Activated naive CD4-positive, alpha-beta T cell treated with anti-CD3 and anti-CD28 coated beads, Interleukin-2, amount 50 U/mL, for 72 hours (primary cell): ENCODE measurements at regions not wholly inside any gene's neighbourhood (a gene's known extent, or its start where the extent isn't known, plus 50 kb on each side); places are given as distances from the start of the nearest gene placed in this dataset.

ENCODE experiments used
- ATAC-seq, 2 donors: fragments of 150-1000 bp; cut with Tn5 transposase; 2 replicates each; pipeline ENCODE4 v1.10.0; 2021; ENCODE audit warnings: mild to moderate bottlenecking in 2 of 2, moderate library complexity in 2 of 2
- DNase-seq, 2 donors: peaks; one replicate each; pipeline ENCODE4 v3.0.0; 2021 to 2022; ENCODE audit warnings: low spot score in 2 of 2
- H3K27ac Mint-ChIP-seq, 2 donors: one replicate each; pipeline ENCODE4 v1.8.0; 2022; ENCODE audit warnings: mild to moderate bottlenecking in 2 of 2, mixed read lengths in 2 of 2
- H3K36me3 Mint-ChIP-seq, 2 donors: one replicate each; pipeline ENCODE4 v1.8.0; 2022; ENCODE audit warnings: mixed read lengths in 2 of 2
- H3K9me3 Mint-ChIP-seq, 2 donors: one replicate each; pipeline ENCODE4 v1.8.0; 2022; ENCODE audit warnings: mixed read lengths in 2 of 2

DNA sequence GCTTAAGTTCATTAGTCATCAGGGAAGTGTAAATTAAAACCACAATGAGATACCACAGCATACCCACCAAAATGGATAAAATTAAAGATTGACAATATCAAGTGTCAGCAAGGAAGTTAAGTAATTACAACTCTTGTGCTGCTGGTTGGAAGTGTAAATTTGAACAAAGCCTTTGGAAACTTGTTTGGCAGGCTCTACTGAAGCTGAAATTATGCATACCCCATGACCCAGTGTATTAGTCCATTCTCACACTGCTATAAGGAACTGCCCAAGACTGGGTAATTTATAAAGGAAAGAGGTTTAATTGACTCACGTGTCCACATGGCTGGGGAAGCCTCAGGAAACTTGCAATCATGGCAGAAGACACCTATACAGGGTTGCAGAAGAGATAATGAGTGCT is 196.1 kb downstream of the PDCD6IP start:
- Mint-ChIP-seq H3K36me3 (peaks cover 9 to 11% of the 10 kb centered on the region in 2 donors), H3K9me3 (peaks cover 4 to 26% of the 10 kb centered on the region in 2 donors), H3K27ac (no peak overlapping the region)
- DNase-seq (no peak), ATAC-seq (no peak)

DNA sequence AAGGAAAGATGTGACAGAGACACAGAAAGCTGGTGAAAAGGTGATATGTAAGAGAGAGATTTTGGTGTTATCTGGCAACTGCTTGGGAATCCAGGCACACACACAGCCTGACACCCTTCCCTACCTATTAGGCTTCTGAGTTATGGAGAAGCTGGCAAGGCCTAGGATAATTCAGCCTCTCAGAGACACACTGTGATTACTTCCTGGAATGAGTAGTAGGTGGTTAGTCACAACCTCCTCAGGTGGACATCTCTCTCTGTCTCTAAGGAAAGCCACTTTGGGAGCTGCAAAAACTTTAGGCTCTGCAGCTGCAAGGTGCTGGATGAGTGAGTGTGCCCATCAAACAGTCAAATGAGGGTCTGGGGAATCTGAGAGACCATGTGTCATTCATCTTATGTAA is 201.9 kb downstream of the PDCD6IP start:
- Mint-ChIP-seq H3K9me3 (peaks cover 0 to 10% of the 10 kb centered on the region in 2 donors), H3K27ac (no peak overlapping the region), H3K36me3 (peaks cover under 1 to 7% of the 10 kb centered on the region in 2 donors)
- DNase-seq (no peak), ATAC-seq (peak in 1 of 2 donors; percentile 28)

DNA sequence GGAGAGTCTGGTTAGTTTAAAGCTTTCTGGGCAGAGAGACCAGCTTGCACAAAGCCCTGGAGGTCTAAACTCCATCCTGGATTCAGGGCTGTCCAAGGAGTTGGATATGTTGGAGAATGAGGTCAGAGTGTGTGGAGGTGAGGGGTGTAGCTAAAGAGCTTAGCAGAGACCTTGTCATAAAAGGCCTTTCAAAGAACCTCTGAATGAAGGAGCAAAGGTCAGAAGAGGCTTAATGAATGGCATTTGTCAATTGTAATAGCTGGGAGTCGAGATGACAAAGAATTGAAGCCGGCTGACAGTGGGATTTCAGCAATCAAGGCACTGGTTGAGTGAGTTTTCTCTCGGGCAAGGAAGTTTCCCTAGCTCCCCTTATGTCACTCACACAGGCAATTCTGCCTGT is 202.6 kb downstream of the PDCD6IP start:
- no peak for ATAC-seq
- DNase-seq = no peak
- H3K27ac Mint-ChIP-seq = no peak overlapping the region
- H3K36me3 Mint-ChIP-seq = peaks cover 0 to 6% of the 10 kb centered on the region in 2 donors
- peaks cover 0 to 10% of the 10 kb centered on the region in 2 donors for H3K9me3 Mint-ChIP-seq

DNA sequence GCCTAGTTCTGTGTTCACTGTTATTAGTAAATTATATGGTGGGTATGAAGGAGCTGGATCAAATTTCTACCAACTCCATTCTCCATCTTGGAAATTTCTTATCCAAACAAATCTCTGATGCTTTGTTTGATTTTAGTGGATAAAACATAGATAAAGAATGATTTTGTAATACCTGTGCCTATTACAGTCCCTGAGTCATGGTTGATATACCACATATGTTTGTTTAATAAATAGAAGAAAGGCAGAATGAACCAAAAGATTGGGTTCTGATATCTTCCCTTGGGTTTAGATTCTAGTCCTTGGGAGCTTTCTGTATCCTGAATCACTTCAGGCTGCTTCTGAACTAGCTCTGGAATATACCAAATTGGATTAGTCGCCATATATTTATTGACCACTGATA is 203.6 kb downstream of the PDCD6IP start:
- Mint-ChIP-seq H3K36me3 (no peaks in the 10 kb centered on the region), H3K9me3 (peaks cover 0 to 4% of the 10 kb centered on the region in 2 donors), H3K27ac (no peak overlapping the region)
- DNase-seq (no peak), ATAC-seq (no peak)

DNA sequence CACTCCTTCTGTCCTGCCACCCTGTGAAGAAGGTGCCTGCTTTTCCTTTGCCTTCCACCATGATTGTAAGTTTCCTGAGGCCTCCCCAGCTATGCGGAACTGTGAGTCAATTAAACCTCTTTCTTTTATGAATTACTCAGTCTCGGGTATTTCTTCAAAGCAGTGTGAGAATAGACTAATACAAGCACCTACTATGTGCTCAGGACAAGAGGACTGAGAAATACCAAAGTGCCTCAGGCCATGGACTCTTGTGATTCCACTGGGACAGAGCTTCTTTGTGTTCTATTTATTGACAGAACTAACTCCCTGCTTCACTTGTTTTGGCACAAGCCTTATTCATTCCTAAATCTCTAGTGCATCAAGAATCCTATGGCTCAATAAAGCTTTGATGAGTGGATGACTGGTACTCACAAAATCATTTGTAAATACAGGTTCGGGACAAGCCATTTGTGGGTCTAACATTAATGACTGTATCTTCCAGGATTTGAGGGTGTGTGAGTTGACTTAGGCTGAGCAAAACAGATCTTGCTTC is 204.2 kb downstream of the PDCD6IP start:
- Mint-ChIP-seq H3K36me3 (no peaks in the 10 kb centered on the region), H3K27ac (no peak overlapping the region), H3K9me3 (peaks cover 0 to 4% of the 10 kb centered on the region in 2 donors)
- DNase-seq = no peak
- no peak for ATAC-seq

DNA sequence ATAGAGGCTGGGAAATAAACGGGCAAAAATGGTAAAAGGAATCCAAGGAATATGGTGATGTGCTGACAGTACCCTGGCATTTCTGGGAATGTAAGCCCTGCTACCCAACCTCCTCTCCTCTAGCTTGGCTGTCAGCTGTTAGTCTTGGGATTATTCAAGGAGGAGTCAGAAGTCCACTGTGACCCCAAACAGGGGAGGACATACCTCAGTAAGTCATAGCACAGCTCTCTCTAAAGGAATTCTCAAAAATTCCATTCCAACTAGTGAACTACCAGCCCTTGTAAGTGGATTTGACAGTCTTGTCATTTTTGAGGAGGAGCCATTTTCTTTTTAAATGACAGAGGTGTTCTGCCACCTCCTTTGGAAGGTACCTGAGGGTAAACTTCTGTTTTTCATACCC is 207.5 kb downstream of the PDCD6IP start:
- H3K27ac Mint-ChIP-seq = no peak overlapping the region
- no peaks in the 10 kb centered on the region for H3K36me3 Mint-ChIP-seq
- ATAC-seq = no peak
- no peak for DNase-seq
- peaks cover 0 to 3% of the 10 kb centered on the region in 2 donors for H3K9me3 Mint-ChIP-seq

DNA sequence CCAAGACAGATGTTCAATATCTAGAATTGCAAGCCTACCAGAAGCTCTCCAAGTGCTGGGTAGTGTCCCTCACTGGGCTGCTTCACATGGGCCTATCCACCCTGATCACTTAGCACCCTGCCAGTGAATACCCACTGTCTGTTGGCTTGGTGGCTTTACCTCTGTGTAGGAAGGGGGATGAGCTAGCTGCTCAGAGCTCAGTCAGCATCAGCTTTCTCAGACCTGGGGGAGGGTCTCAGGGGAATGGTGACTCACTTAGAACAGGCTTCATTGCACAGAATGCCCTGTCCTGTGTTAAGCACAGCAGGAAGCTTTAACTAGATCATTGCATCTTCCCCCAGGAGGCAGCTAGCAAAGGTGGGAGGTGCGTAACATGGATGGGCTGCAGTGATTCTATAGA is 209.8 kb downstream of the PDCD6IP start:
- H3K36me3 Mint-ChIP-seq = no peaks in the 10 kb centered on the region

DNA sequence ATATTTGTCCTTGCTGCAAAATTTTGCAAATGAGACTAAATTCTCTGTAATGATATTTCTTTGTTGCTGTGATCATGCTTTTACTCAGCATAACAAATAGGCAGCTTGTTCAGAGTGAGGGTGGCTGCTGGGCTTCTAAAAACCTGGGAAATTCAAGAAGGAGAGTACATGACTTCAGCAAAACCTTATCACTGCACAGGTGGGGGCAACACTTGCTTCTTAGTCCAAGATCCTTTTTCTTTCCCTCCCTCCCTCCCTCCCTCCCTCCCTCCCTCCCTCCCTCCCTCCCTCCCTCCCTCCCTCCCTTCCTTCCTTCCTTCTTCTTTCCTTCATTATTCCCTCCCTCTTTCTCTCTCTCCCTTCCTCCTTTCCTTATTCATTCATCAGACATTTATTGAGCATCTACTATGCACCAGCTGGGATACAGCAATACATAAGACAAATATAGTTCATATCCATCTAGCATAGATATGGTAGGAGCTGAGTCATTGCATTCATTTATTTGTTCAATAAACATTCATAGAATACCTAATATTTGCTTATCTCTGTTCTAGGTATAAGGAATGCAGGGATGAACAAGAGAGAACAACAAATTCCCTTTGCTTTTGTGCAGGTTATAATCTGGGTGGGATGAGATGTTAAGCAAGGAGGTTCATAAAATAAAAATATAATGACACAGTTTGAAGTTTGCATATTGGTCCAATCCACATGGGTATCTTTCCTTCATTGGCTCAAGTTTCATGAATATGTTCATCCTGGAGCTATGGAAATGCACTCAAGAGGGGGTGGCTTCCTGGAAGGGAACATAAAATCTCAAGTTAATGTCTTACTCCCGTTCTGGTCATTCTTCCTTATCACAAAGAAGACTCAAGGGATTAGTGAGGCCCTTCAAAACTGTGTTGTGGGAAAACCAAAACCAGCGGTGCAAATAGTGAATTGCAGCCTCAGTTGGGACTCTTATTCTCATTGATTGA is 210.7 kb downstream of the PDCD6IP start:
- no peak overlapping the region for H3K27ac Mint-ChIP-seq
- no peak for ATAC-seq
- no peaks in the 10 kb centered on the region for H3K36me3 Mint-ChIP-seq
- no peak for DNase-seq
- peaks cover 0 to 3% of the 10 kb centered on the region in 2 donors for H3K9me3 Mint-ChIP-seq

More for the DNA sequence above, 209.8 kb downstream of the PDCD6IP start:
- H3K27ac Mint-ChIP-seq = no peak overlapping the region
- ATAC-seq = no peak
- peaks cover 0 to 3% of the 10 kb centered on the region in 2 donors for H3K9me3 Mint-ChIP-seq
- DNase-seq = no peak

DNA sequence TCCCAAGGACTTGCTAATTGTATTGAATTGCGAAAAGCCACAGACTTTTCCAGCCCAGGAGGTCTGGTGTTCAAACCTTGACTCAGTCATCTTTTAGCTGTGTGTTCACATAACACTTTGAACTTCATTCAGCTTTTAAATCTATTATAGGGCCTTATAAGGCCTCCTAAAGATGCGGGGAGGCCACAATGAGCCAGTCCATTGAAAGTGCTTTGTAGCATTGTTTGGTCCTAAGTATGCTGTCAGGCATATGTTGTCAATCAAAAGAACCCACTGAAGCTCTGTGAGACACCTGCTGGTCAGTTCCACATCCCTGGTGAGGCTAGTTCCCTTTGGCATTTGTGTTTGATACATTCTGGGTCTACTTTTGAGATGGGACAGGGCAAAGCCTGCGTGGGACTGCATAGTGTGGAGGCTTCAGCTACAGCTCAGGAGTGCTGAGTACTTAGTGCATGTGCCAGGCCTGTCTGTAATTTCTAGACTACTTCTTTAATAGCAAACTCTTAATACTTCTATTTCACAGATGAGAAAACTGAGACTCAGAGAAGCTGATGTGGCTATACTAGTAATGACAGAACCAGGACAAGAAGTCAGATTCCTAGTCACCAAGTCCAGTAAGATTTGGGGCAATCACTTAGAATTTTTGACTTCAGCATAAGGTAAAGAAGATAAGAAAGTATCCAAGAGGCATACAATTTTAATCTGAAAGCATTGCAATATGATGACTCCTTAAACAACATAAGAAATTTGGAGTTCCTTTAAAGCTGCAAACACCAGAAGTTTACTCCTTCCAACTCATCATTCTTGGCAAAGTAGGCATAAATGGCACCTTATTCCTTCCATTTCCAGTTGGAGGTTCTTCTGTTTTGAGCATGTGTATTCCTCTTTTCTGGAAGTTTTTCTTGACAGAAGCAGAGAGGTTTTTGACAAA is 213.0 kb downstream of the PDCD6IP start:
- H3K36me3 Mint-ChIP-seq = no peaks in the 10 kb centered on the region
- H3K27ac Mint-ChIP-seq = no peak overlapping the region

DNA sequence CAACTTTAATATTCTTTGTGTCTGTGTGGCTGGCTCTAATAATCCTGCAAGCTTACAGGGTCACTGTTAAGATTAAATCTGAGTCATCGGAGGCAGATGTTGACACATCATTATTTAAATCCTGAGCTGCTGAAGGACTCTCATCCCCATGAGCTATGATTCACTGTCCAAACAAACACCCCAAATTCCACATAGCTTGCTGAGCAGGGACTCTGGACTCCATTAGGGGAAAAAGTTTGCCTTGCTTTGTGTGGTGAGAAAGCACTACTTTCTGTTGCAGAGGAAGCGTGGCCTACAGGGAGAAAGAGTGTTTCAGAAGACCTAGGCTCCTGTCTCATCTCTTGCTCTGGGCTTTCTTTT is 213.7 kb downstream of the PDCD6IP start:
- ATAC-seq (no peak), DNase-seq (no peak)
- Mint-ChIP-seq H3K36me3 (no peaks in the 10 kb centered on the region), H3K9me3 (peaks cover 0 to 3% of the 10 kb centered on the region in 2 donors), H3K27ac (no peak overlapping the region)

More for the DNA sequence above, 213.0 kb downstream of the PDCD6IP start:
- DNase-seq = no peak
- no peak for ATAC-seq
- peaks cover 0 to 3% of the 10 kb centered on the region in 2 donors for H3K9me3 Mint-ChIP-seq

DNA sequence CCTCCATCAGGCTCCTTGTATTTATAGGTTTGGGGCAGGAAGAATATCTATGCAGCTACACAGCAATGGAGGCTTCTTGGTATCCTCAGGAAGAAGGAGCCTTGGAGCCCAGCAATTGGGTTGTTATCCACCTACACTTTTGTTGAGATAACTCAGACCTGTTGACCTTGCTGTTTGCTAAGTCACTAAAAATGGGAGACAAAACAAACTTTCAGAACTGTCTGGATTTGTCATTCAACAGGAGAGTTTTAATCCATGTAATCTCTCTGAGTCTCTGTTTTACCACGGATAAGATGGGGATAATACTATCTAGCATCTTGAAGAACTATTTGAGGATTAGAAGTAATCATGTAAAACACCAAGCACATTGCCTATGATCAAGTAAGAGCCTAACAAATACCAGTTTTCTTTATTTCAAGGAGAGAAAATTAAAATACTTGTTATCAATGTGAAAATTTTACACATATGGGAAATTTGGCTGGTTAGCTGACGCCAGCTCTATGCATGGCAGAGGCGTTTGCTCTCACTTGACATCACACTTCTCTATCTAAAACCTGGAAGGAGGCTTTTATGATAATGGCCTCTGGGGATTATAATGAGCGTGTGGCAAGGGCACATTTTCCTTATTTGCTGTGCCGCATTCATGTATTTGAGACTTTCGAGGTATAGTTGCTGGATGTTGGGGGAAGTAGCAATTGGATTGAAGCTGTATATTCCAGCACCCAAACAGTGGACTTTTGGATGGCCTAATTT is 215.6 kb downstream of the PDCD6IP start:
- H3K27ac Mint-ChIP-seq = no peak overlapping the region
- H3K36me3 Mint-ChIP-seq = no peaks in the 10 kb centered on the region
- ATAC-seq = no peak
- no peak for DNase-seq
- peaks cover 0 to 3% of the 10 kb centered on the region in 2 donors for H3K9me3 Mint-ChIP-seq

DNA sequence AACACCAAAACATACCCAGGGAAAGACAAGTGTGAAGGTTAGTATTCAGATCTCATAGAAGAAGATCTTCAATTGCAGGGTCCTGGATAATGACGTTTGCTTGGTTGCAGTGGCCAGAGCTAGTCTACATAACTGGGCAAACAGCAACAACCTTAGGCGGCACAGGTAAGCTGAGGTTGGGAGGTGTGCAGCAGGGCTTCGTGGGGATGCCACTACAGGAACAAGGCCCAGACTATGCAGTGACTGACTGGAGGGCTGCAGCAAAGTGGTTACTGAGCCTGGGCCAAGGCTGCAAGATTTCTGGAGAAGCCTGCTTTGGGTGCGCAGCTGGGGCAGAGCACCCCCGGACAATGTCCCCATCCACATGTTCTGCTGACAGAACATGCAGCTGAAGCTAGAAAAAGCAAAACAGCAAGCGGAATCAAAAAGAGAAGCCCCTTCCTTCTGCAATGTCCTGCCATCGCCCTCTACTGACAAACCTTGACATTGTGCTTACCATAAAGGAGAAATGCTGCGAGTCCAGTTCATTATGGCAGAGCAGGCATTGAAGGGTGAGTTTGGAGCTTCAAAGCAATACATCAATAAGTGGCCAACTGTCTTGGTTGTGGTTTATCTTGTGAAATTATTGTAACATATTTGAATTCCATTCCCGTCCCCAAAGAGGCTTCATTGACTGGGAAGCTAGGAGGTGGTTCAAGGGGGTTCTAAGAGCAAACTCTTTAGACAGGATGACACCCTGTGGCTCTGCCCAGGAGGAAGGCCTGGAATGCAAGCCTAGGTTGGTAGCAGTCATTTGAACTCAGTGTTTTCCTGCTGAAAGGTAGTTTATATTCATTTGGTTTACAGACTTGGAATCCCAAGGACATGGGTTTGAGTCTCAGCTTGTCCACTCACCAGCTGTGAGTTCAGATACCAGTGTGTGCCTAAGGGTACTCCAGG is 217.0 kb downstream of the PDCD6IP start:
- ATAC-seq = no peak
- Mint-ChIP-seq H3K36me3 (no peaks in the 10 kb centered on the region), H3K27ac (peak overlapping the region in 1 of 2 donors; percentile 50), H3K9me3 (peaks cover 0 to 4% of the 10 kb centered on the region in 2 donors)
- DNase-seq = no peak

DNA sequence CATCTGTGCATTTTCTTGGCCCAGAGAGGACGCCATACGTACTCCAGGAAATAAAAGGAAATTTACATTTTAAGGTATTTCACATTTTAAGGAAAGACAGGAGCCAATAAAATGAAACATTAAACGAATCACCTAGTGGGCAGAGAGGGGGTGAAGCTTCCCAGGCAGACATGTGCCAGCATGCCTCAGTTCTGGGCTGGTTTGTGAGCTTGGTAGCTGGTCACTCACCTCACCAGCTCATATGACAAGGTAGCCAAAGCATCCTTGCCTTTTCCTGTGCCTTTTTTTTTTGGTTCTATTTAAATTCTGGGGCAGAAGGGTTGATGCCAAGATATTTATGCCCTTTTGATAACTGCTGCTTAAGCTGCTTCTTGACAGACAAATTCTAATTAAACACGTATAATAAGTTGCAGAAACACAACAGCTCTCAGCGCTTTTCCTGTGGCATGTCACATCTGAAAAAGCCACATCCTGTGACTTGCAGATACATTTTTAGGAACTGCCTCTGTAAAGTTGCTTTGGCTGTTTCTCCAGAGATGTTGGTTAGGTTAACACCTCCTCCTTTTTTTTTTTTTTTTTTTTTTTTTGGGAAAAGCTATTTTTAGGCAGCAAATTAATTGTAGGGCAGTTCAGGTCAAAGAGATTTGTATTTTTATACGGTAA is 218.6 kb downstream of the PDCD6IP start:
- ATAC-seq = peak in 1 of 2 donors; percentile 63

DNA sequence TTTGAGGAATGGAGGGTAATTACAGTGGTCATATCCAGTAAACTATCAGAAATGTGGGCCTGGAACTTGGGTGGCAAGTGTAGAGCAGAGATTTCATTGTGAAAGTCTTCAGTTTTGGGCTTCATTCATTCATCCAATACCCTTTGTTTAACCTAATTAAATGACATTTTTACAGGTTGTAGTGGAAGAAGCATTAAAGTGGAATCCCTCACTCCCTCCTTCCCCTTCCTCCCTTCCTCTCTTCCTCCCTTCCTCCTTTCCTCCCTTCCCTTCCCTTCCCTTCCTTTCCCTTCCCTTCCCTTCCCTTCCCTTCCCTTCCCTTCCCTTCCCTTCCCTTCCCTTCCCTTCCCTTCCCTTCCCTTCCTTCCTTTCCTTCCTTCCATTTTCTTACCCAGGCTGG is 219.3 kb downstream of the PDCD6IP start:
- DNase-seq (no peak), ATAC-seq (no peak)
- H3K27ac Mint-ChIP-seq = peak overlapping the region; percentile 15 to 25
- peaks cover 0 to 4% of the 10 kb centered on the region in 2 donors for H3K9me3 Mint-ChIP-seq
- H3K36me3 Mint-ChIP-seq = no peaks in the 10 kb centered on the region

More for the DNA sequence above, 218.6 kb downstream of the PDCD6IP start:
- peaks cover 0 to 4% of the 10 kb centered on the region in 2 donors for H3K9me3 Mint-ChIP-seq
- peak overlapping the region in 1 of 2 donors; percentile 15 for H3K27ac Mint-ChIP-seq
- no peak for DNase-seq
- H3K36me3 Mint-ChIP-seq = no peaks in the 10 kb centered on the region

DNA sequence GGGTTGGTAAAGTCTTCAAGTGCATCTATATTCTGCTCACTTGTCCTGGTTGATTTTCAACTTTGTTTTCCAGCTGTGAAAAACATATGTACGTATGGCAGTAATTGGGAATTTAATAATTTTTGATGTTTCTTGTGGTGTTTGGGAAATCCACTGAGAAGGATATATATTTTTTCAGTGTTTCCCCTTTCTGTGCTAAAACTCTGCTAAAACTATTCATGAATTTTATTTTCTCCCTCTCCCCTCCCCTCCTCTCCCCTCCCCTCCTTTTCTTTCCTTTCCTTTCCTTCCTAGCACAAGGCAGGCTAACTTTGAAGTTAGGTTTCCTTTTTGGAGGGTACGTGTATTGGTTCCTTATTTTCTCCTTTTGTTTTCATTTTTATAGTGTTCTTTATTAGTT is 220.7 kb downstream of the PDCD6IP start:
- Mint-ChIP-seq H3K9me3 (peaks cover 0 to 4% of the 10 kb centered on the region in 2 donors), H3K36me3 (no peaks in the 10 kb centered on the region), H3K27ac (no peak overlapping the region)
- no peak for ATAC-seq
- no peak for DNase-seq
